CD4-positive, alpha-beta memory T cell (primary cell): ENCODE measurements at regions not wholly inside any gene's neighbourhood (a gene's known extent, or its start where the extent isn't known, plus 50 kb on each side); places are given as distances from the start of the nearest gene placed in this dataset.
A peak's percentile ranks its signal among the peaks of the same experiment; 100 is the strongest.

Experiments used
- CTCF ChIA-PET: fragments of 350-600 bp; sonication (Branson Sonifier 250); formaldehyde crosslinking; loops from one replicate; lab custom pipeline; 2021; ENCODE audit warnings: inconsistent platforms; ENCODE audit not compliant: partially characterized antibody; lab: Charles Lee
- POLR2A ChIA-PET: fragments of 350-600 bp; sonication (Branson Sonifier 250); formaldehyde crosslinking; loops from one replicate; lab custom pipeline; 2021; ENCODE audit not compliant: partially characterized antibody; lab: Charles Lee
- DNase-seq, 5 donors: peaks; one replicate each; pipeline versions ENCODE4 v3.0.0 to v3.0.0-alpha.2; 2020 to 2022; ENCODE audit warnings: mixed read lengths in 1 of 5
- H3K27ac ChIP-seq: one replicate; pipeline ENCODE4 v1.7.0; 2013; ENCODE audit warnings: low read depth, low read length
- H3K27me3 ChIP-seq: 2 replicates; pipeline ENCODE4 v1.7.0; 2013; ENCODE audit warnings: mild to moderate bottlenecking, low read length, moderate library complexity; ENCODE audit not compliant: insufficient read depth
- H3K36me3 ChIP-seq: 2 replicates; pipeline ENCODE4 v1.7.0; 2013; ENCODE audit warnings: mild to moderate bottlenecking, low read length, moderate library complexity; ENCODE audit not compliant: insufficient read depth
- H3K4me1 ChIP-seq: 2 replicates; pipeline ENCODE4 v1.7.0; 2013; ENCODE audit warnings: mild to moderate bottlenecking, low read length, moderate library complexity; ENCODE audit not compliant: insufficient read depth
- H3K4me3 ChIP-seq, 2 donors: one replicate each; pipeline ENCODE4 v1.7.0; 2013; ENCODE audit warnings: low read length in 2 of 2, mild to moderate bottlenecking in 1 of 2
- H3K9me3 ChIP-seq, 2 donors: one replicate each; pipeline ENCODE4 v1.7.0; 2013; ENCODE audit warnings: low read length in 2 of 2, control low read depth in 1 of 2; ENCODE audit not compliant: control insufficient read depth in 1 of 2
- H3K27ac Mint-ChIP-seq, 7 donors: one replicate each; pipeline ENCODE4 v1.8.0; 2020 to 2021; ENCODE audit warnings: mixed read lengths in 7 of 7, mild to moderate bottlenecking in 6 of 7, inconsistent platforms in 3 of 7, moderate library complexity in 3 of 7
- H3K27me3 Mint-ChIP-seq, 2 donors: one replicate each; pipeline ENCODE4 v1.8.0; 2020 to 2021; ENCODE audit warnings: mixed read lengths in 2 of 2
- H3K36me3 Mint-ChIP-seq, 2 donors: one replicate each; pipeline ENCODE4 v1.8.0; 2020 to 2021; ENCODE audit warnings: mixed read lengths in 2 of 2, inconsistent platforms in 1 of 2, mild to moderate bottlenecking in 1 of 2
- H3K4me1 Mint-ChIP-seq, 4 donors: one replicate each; pipeline ENCODE4 v1.8.0; 2020 to 2021; ENCODE audit warnings: mixed read lengths in 4 of 4, mild to moderate bottlenecking in 1 of 4
- H3K4me3 Mint-ChIP-seq, 8 donors: one replicate each; pipeline ENCODE4 v1.8.0; 2020 to 2021; ENCODE audit warnings: mixed read lengths in 8 of 8, mild to moderate bottlenecking in 7 of 8, moderate library complexity in 6 of 8, inconsistent platforms in 3 of 8
- H3K9me3 Mint-ChIP-seq, 8 donors: one replicate each; pipeline ENCODE4 v1.8.0; 2020 to 2021; ENCODE audit warnings: mixed read lengths in 8 of 8, mild to moderate bottlenecking in 5 of 8, inconsistent platforms in 3 of 8, moderate library complexity in 1 of 8
- intact Hi-C: fragments of 100-400 bp; cut with micrococcal nuclease; formaldehyde crosslinking; loops from one replicate; pipeline ENCODE4 v1.15.1; 2023

- Histone ChIP-seq H3K36me3 (no peaks in the 10 kb centered on the region), H3K4me1 (no peaks in the 10 kb centered on the region), H3K9me3 (no peaks in the 10 kb centered on the region), H3K27me3 (no peaks in the 10 kb centered on the region), H3K4me3 (no peak overlapping the region), H3K27ac (no peak overlapping the region)
- Mint-ChIP-seq H3K27ac (no peak overlapping the region), H3K27me3 (peaks cover 0 to 3% of the 10 kb centered on the region in 2 donors), H3K4me1 (peaks cover 4 to 6% (median 5%) of the 10 kb centered on the region in 4 donors), H3K36me3 (no peaks in the 10 kb centered on the region), H3K9me3 (no peaks in the 10 kb centered on the region), H3K4me3 (no peak overlapping the region)
- ChIA-PET CTCF (no interaction called here), POLR2A (no interaction called here)
- DNase-seq, result no peak
- intact Hi-C loops, result no loop called here
Measured at GRCh38 chr4:54933579-54933978, 191.8 kb downstream of the KDR start.

GRCh38 chr4:54930226-54930625 lies 195.2 kb downstream of the KDR start:
- H3K4me3 ChIP-seq, result no peak overlapping the region
- H3K4me1 ChIP-seq, result no peaks in the 10 kb centered on the region
- no peak overlapping the region for H3K4me3 Mint-ChIP-seq
- no peaks in the 10 kb centered on the region for H3K4me1 Mint-ChIP-seq
- no peaks in the 10 kb centered on the region for H3K9me3 ChIP-seq
- POLR2A ChIA-PET, result no interaction called here
- intact Hi-C loops, result no loop called here
- H3K27ac Mint-ChIP-seq, result no peak overlapping the region
- peaks cover 0 to 6% (median 2%) of the 10 kb centered on the region in 8 donors for H3K9me3 Mint-ChIP-seq
- no peaks in the 10 kb centered on the region for H3K36me3 Mint-ChIP-seq
- DNase-seq, result no peak
- H3K36me3 ChIP-seq, result no peaks in the 10 kb centered on the region
- H3K27ac ChIP-seq, result no peak overlapping the region
- H3K27me3 ChIP-seq, result no peaks in the 10 kb centered on the region
- peaks cover 0 to 4% of the 10 kb centered on the region in 2 donors for H3K27me3 Mint-ChIP-seq
- CTCF ChIA-PET, result no interaction called here

- Histone ChIP-seq H3K27me3 (no peaks in the 10 kb centered on the region), H3K27ac (no peak overlapping the region), H3K9me3 (no peaks in the 10 kb centered on the region), H3K4me1 (no peaks in the 10 kb centered on the region), H3K4me3 (no peak overlapping the region), H3K36me3 (no peaks in the 10 kb centered on the region)
- H3K27ac Mint-ChIP-seq, result peak overlapping the region in 1 of 7 donors; percentile 38
- no peaks in the 10 kb centered on the region for H3K4me1 Mint-ChIP-seq
- no peak for DNase-seq
- no peak overlapping the region for H3K4me3 Mint-ChIP-seq
- ChIA-PET POLR2A (no interaction called here), CTCF (no interaction called here)
- H3K9me3 Mint-ChIP-seq, result peaks cover 0 to 9% (median 4%) of the 10 kb centered on the region in 8 donors
- peaks cover 0 to 2% of the 10 kb centered on the region in 2 donors for H3K27me3 Mint-ChIP-seq
- H3K36me3 Mint-ChIP-seq, result no peaks in the 10 kb centered on the region
- intact Hi-C loops, result no loop called here
Measured at GRCh38 chr4:54929459-54929858, 195.9 kb downstream of the KDR start.

GRCh38 chr4:54924891-54925290 lies 200.5 kb downstream of the KDR start:
- H3K4me1 Mint-ChIP-seq, result no peaks in the 10 kb centered on the region
- intact Hi-C loops, result no loop called here
- CTCF ChIA-PET, result no interaction called here
- Histone ChIP-seq H3K9me3 (no peaks in the 10 kb centered on the region), H3K36me3 (no peaks in the 10 kb centered on the region), H3K4me1 (no peaks in the 10 kb centered on the region), H3K27me3 (no peaks in the 10 kb centered on the region), H3K27ac (no peak overlapping the region), H3K4me3 (no peak overlapping the region)
- H3K4me3 Mint-ChIP-seq, result no peak overlapping the region
- no peaks in the 10 kb centered on the region for H3K36me3 Mint-ChIP-seq
- POLR2A ChIA-PET, result no interaction called here
- DNase-seq, result no peak
- peaks cover 0 to 2% of the 10 kb centered on the region in 2 donors for H3K27me3 Mint-ChIP-seq
- peaks cover 2 to 16% (median 5%) of the 10 kb centered on the region in 8 donors for H3K9me3 Mint-ChIP-seq
- H3K27ac Mint-ChIP-seq, result no peak overlapping the region

GRCh38 chr4:54915276-54915675 lies 210.1 kb downstream of the KDR start:
- no peaks in the 10 kb centered on the region for H3K4me1 Mint-ChIP-seq
- intact Hi-C loops, result no loop called here
- DNase-seq, result no peak
- no peaks in the 10 kb centered on the region for H3K36me3 Mint-ChIP-seq
- no peaks in the 10 kb centered on the region for H3K9me3 Mint-ChIP-seq
- H3K4me3 ChIP-seq, result no peak overlapping the region
- POLR2A ChIA-PET, result no interaction called here
- no peaks in the 10 kb centered on the region for H3K27me3 ChIP-seq
- no peaks in the 10 kb centered on the region for H3K36me3 ChIP-seq
- no peak overlapping the region for H3K27ac ChIP-seq
- H3K9me3 ChIP-seq, result no peaks in the 10 kb centered on the region
- no peak overlapping the region for H3K27ac Mint-ChIP-seq
- H3K4me3 Mint-ChIP-seq, result no peak overlapping the region
- no peaks in the 10 kb centered on the region for H3K27me3 Mint-ChIP-seq
- H3K4me1 ChIP-seq, result no peaks in the 10 kb centered on the region
- CTCF ChIA-PET, result interaction anchor here (1.2 kb wide), 1 partner anchor 45 kb away, joined by 3 read pairs; no protein-coding TSS in a partner anchor

- Histone ChIP-seq H3K4me1 (no peaks in the 10 kb centered on the region), H3K36me3 (no peaks in the 10 kb centered on the region), H3K9me3 (no peaks in the 10 kb centered on the region), H3K4me3 (no peak overlapping the region), H3K27me3 (no peaks in the 10 kb centered on the region), H3K27ac (no peak overlapping the region)
- ChIA-PET POLR2A (no interaction called here), CTCF (interaction anchor here (1.2 kb wide), 1 partner anchor 46 kb away, joined by 3 read pairs; no protein-coding TSS in a partner anchor)
- Mint-ChIP-seq H3K36me3 (no peaks in the 10 kb centered on the region), H3K4me3 (no peak overlapping the region), H3K9me3 (no peaks in the 10 kb centered on the region), H3K27me3 (no peaks in the 10 kb centered on the region), H3K4me1 (peaks cover 0 to 2% (median 0%) of the 10 kb centered on the region in 4 donors), H3K27ac (no peak overlapping the region)
- no peak for DNase-seq
- intact Hi-C loops, result no loop called here
Measured at GRCh38 chr4:54914781-54915180, 210.6 kb downstream of the KDR start.

GRCh38 chr4:54913751-54914526 lies 211.5 kb downstream of the KDR start:
- intact Hi-C loops, result no loop called here
- CTCF ChIA-PET, result interaction anchor here (1.2 kb wide), 1 partner anchor 46 kb away, joined by 3 read pairs; no protein-coding TSS in a partner anchor
- no peak overlapping the region for H3K27ac Mint-ChIP-seq

More at GRCh38 chr4:54913751-54914526, 211.5 kb downstream of the KDR start:
- Histone ChIP-seq H3K9me3 (no peaks in the 10 kb centered on the region), H3K4me1 (no peaks in the 10 kb centered on the region), H3K4me3 (no peak overlapping the region), H3K27ac (no peak overlapping the region), H3K27me3 (no peaks in the 10 kb centered on the region), H3K36me3 (no peaks in the 10 kb centered on the region)
- H3K27me3 Mint-ChIP-seq, result no peaks in the 10 kb centered on the region
- peaks cover 0 to 6% (median 0%) of the 10 kb centered on the region in 4 donors for H3K4me1 Mint-ChIP-seq
- no peak for DNase-seq
- peaks cover 0 to 4% (median 0%) of the 10 kb centered on the region in 8 donors for H3K9me3 Mint-ChIP-seq
- no peak overlapping the region for H3K4me3 Mint-ChIP-seq
- H3K36me3 Mint-ChIP-seq, result no peaks in the 10 kb centered on the region
- POLR2A ChIA-PET, result no interaction called here
